HUES64 (cell line): ENCODE measurements at regions not wholly inside any gene's neighbourhood (a gene's known extent, or its start where the extent isn't known, plus 50 kb on each side); places are given as distances from the start of the nearest gene placed in this dataset.
"Not testable (repeated sequence)": the region's sequence is repeated elsewhere in the genome, so short reads cannot be mapped to it uniquely, and the experiment has no call there.

Experiments used
- H3K27ac ChIP-seq: 2 replicates; pipeline ENCODE4 v1.7.0; 2013; ENCODE audit warnings: low read depth, low read length, inconsistent platforms
- H3K27me3 ChIP-seq: 2 replicates; pipeline ENCODE4 v1.6.1; 2013; ENCODE audit warnings: mild to moderate bottlenecking, low read length; ENCODE audit not compliant: insufficient read depth
- H3K36me3 ChIP-seq: 2 replicates; pipeline ENCODE4 v1.6.1; 2013; ENCODE audit warnings: mild to moderate bottlenecking, low read length; ENCODE audit not compliant: insufficient read depth
- H3K4me1 ChIP-seq: 2 replicates; pipeline ENCODE4 v1.6.1; 2013; ENCODE audit warnings: mild to moderate bottlenecking, low read length, moderate library complexity; ENCODE audit not compliant: insufficient read depth
- H3K4me3 ChIP-seq: 2 replicates; pipeline ENCODE4 v1.5.1; 2013; ENCODE audit warnings: mild to moderate bottlenecking, low read length, moderate library complexity
- H3K9ac ChIP-seq: 2 replicates; pipeline ENCODE4 v1.6.1; 2013; ENCODE audit warnings: mild to moderate bottlenecking, low read depth, low read length
- H3K9me3 ChIP-seq: 2 replicates; pipeline ENCODE4 v1.6.1; 2013; ENCODE audit warnings: low read depth, low read length; ENCODE audit not compliant: insufficient read depth
- WGBS: fragments of 150-250, 120-280 bp; methylation state at CpG from one replicate; pipeline ENCODE4 v1.1.7; 2013; ENCODE audit warnings: missing lambda C conversion rate; 5-methylcytosine and 5-hydroxymethylcytosine counted together

DNA sequence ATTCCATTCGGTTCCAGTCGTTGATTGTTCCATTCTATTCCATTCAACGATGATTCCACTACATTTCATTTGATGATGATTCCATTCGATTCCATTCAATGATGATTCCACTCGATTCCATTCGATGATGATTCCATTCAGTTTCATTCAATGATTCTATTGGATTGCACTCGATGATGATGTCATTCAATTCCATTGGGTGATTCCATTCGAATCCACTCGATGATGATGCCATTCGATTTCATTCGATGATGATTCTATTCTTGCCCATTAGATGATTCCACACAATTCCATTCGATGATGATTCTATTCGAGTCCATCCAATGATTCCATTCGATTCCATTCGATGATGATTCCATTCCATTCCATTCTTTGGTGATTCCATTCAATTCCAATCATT, 1283.7 kb downstream of the TP53TG3F start:
- peaks cover 81% of the 10 kb centered on the region for H3K9me3 ChIP-seq
- H3K36me3 ChIP-seq: no peaks in the 10 kb centered on the region
- 92% methylated on average over 15 of the region's 15 CpGs for WGBS
- peak overlapping the region; percentile 19; the same call in 1 of the 2 replicates for H3K4me3 ChIP-seq
- no peak overlapping the region for H3K27ac ChIP-seq
- no peak overlapping the region for H3K9ac ChIP-seq
- no peaks in the 10 kb centered on the region for H3K27me3 ChIP-seq
- H3K4me1 ChIP-seq: no peaks in the 10 kb centered on the region

DNA sequence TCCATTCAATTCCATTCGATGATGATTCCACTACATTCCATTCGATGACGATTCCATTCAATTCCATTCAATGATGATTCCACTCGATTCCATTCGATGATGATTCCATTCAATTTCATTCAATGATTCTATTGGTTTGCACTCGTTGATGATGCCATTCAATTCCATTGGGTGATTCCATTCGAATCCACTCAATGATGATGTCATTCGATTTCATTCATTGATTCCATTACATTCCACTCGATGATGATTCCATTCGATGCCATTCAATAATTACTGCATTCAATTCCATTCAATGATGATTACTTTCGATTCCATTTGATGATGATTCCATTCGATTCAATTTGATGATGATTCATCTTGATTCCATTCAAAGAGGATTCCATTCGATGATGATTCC, 1299.4 kb downstream of the TP53TG3F start:
- H3K4me1 ChIP-seq: no peaks in the 10 kb centered on the region
- 92% methylated on average over 13 of the region's 13 CpGs for WGBS
- H3K27me3 ChIP-seq: no peaks in the 10 kb centered on the region
- H3K4me3 ChIP-seq: no peak overlapping the region
- no peak overlapping the region for H3K9ac ChIP-seq
- H3K9me3 ChIP-seq: peaks cover 100% of the 10 kb centered on the region
- H3K36me3 ChIP-seq: no peaks in the 10 kb centered on the region
- no peak overlapping the region for H3K27ac ChIP-seq

DNA sequence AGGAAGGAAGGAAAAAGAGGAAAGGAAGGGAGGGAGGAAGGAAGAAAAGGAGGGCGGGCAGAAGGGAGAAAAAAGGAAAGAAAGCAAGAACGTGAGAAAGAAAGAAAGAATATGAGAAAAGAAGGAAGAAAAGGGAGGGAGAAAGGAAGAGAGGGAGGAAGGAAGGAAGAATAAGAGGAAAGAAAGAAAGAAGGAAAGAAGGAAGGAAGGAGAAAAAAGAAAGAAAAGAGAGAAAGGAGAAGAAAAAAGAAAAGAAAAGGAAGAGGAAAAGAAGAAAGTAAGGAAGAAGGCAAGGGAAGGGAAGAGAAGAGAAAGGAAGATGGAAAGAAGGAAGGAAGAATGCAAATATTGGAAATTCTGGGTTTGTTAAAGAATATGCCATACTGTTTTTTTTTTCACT, 1332.4 kb downstream of the TP53TG3F start:
- WGBS: 53% methylated on average over 2 of the region's 2 CpGs
- H3K9ac ChIP-seq: not testable (repeated sequence)

DNA sequence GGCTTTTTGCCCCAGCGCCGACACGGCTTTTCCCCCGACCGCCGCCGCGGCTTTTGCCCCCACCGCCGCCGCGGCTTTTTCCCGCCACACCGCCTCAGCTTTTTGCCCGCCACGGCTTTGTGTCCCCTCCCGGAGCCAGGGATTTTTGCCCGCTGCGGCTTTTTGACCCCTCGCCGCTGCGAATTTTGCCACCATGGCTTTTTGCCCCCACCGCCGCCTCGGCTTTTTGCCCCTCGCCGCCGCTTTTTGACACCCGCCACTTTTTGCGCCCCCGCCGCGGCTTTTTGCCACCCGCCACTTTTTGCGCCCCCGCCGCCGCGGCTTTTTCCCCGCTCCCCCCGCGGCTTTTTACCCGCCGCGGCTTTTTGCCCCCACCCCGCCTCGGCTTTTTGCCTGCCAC, 1342.5 kb downstream of the TP53TG3F start:
- no peak overlapping the region for H3K9ac ChIP-seq
- no peaks in the 10 kb centered on the region for H3K36me3 ChIP-seq
- H3K4me1 ChIP-seq: no peaks in the 10 kb centered on the region
- H3K9me3 ChIP-seq: peaks cover 22% of the 10 kb centered on the region
- H3K4me3 ChIP-seq: no peak overlapping the region
- no peaks in the 10 kb centered on the region for H3K27me3 ChIP-seq
- H3K27ac ChIP-seq: no peak overlapping the region
- 96% methylated on average over 47 of the region's 47 CpGs for WGBS

More for the DNA sequence above, 1332.4 kb downstream of the TP53TG3F start:
- H3K27ac ChIP-seq, H3K36me3 ChIP-seq, H3K27me3 ChIP-seq, H3K4me3 ChIP-seq, H3K4me1 ChIP-seq: not testable (repeated sequence)
- H3K9me3 ChIP-seq: peaks cover 37% of the 10 kb centered on the region

DNA sequence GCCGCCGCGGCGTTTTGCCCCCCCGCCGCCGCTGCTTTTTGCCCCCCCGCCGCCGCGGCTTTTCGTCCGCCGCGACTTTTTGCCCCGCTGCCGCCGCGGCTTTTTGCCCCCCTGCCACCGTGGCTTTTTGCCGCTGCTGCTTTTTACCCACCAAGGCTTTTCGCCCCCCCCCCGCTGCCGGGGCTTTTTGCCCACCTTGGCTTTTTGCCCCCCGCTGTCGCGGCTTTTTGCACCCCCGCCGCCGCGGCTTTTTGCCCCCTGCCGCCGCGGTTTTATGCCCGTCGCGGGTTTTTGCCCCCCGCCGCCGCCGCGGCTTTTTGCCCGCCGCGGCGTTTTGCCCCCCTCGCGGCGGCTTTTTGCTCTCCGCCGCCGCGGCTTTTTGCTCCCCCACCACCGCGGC, 1343.0 kb downstream of the TP53TG3F start:
- 96% methylated on average over 55 of the region's 55 CpGs for WGBS
- no peak overlapping the region for H3K4me3 ChIP-seq
- no peaks in the 10 kb centered on the region for H3K36me3 ChIP-seq
- H3K9me3 ChIP-seq: peaks cover 26% of the 10 kb centered on the region
- H3K27ac ChIP-seq: no peak overlapping the region
- no peaks in the 10 kb centered on the region for H3K4me1 ChIP-seq
- no peak overlapping the region for H3K9ac ChIP-seq
- no peaks in the 10 kb centered on the region for H3K27me3 ChIP-seq

DNA sequence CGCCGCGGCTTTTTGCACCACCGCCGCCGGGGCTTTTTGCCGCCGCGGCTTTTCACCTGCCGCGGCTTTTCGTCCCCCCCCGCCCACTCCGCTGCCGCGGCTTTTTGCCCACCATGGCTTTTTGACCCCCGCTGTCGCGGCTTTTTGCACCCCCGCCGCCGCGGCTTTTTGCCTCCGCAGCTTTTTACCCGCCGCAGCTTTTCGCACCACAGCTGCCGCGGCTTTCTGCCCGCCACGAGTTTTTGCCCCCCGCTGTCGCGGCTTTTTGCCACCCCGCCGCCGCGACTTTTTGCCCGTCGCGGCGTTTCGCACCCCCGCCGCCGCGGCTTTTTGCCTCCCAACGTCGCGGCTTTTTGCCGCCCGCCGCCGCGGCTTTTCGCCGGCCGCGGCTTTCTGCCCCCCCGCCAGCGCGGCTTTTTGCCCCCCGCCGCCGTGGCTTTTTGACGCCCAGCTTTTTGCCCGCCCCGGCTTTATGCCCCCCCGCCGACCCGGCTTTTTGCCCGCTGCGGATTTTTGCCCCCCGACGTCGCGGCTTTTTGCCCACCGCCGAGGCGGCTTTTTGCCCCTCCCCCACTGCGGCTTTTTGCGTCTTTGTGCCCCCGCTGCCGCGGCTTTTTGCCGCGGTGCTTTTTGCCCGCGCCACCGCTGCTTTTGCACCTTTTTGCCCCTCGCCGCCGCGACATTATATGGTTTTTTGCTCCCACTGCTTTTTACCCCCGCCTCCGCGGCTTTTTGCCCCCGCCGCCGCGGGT, 1343.6 kb downstream of the TP53TG3F start:
- Histone ChIP-seq H3K9me3 (peaks cover 32% of the 10 kb centered on the region), H3K4me1 (no peaks in the 10 kb centered on the region), H3K9ac (no peak overlapping the region), H3K27me3 (no peaks in the 10 kb centered on the region), H3K4me3 (no peak overlapping the region), H3K27ac (no peak overlapping the region), H3K36me3 (no peaks in the 10 kb centered on the region)
- 97% methylated on average over 101 of the region's 101 CpGs for WGBS

DNA sequence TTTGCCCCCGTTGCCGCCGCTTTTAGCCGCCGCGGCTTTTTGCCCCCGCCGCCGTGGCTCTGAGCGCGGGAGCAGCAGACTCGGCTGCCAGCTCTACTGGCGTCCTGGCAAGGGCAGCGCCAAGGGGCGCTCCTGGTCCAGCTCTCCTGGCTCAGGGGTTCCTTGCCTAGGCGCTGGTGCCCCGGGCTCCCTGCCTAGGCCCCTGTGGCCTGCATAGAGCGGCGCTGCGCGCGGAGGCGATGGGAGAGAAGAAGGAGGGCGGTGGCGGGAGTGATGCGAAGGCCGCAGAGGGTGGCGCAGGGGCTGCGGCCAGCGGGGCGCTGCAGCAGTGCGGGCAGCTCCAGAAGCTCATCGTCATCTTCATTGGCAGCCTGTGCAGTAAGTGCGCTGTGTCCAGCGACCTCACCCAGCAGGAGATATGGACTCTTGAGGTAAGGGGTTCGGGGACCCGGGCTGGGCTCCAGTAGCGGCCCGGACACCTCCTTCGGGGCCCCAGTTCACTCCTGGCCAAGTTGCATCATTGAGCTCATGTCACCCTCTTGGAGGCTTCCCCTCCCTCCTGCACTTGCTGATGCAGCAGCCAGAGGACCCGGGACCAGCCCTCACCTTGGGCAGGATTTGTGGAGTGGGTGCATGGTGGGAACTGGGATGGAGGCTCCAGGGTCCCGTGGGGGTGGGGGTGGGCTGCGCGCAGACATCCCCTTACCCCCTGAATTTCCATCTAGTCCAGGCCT, 1344.4 kb downstream of the TP53TG3F start:
- H3K36me3 ChIP-seq: no peaks in the 10 kb centered on the region
- no peaks in the 10 kb centered on the region for H3K4me1 ChIP-seq
- peaks cover 35% of the 10 kb centered on the region for H3K9me3 ChIP-seq
- no peak overlapping the region for H3K4me3 ChIP-seq
- no peaks in the 10 kb centered on the region for H3K27me3 ChIP-seq
- no peak overlapping the region for H3K27ac ChIP-seq
- whole genome bisulfite sequencing: 97% methylated on average over 41 of the region's 44 CpGs
- H3K9ac ChIP-seq: no peak overlapping the region

DNA sequence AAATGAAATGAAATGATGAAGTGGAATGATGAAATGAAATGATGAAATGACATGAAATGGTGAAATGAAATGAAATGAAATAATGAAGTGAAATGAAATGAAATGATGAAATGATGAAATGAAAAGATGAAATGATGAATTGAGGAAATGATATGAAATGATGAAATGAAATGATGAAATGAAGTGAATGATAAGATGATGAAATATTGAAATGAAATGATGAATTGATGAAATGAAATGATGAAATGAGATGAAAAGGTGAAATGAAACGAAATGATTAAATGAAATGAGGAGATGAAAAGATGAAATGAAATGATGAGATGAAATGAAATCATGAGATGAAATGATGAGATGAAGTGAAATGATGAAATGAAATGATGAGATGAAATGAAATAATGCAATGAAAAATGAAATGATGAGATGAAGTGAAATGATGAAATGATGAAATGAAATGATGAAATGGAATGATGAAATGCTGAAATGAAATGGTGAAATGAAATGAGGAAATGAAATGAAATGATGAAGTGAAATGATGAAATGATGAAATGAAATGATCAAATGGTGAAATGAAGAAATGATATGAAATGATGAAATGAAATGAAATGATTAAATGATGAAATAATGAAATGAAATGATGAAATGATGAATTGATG, 1347.7 kb downstream of the TP53TG3F start:
- H3K4me3 ChIP-seq, H3K36me3 ChIP-seq, H3K27me3 ChIP-seq, H3K9ac ChIP-seq, H3K27ac ChIP-seq, H3K4me1 ChIP-seq: not testable (repeated sequence)
- peaks cover 41% of the 10 kb centered on the region for H3K9me3 ChIP-seq
- 36% methylated on average over 1 of the region's 1 CpG for WGBS

DNA sequence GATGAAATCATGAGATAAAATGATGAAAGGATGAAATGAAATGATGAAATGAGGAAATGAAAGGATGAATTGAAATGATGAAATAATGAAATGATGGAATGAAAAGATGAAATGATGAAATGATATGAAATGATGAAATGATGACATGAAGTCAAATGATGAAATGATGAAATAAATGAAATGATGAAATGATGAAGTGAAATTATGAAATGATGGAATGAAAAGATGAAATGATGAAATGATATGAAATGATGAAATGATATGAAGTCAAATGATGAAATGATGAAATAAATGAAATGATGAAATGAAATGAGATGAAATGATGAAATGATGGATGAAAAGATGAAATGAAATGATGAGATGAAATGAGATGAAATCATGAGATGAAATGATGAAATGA, 1348.4 kb downstream of the TP53TG3F start:
- peaks cover 41% of the 10 kb centered on the region for H3K9me3 ChIP-seq
- not testable (repeated sequence) for H3K27ac ChIP-seq, H3K36me3 ChIP-seq, H3K27me3 ChIP-seq, H3K4me1 ChIP-seq, H3K9ac ChIP-seq, H3K4me3 ChIP-seq

DNA sequence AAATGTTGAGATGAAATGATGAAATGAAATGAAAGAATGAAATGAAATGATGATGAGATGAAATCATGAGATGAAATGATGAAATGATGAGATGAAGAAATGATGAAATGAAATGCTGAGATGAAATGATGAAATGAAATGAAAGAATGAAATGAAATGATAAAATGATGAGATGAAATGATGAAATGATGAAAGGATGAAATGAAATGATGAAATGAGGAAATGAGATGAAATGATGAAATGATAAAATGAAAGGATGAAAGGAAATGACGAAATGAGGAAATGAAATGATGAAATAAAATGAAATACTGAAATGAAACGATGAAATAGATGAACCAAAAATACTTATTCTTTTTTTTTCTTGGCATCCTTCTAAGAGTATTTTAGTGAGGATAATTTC, 1349.1 kb downstream of the TP53TG3F start:
- H3K27ac ChIP-seq, H3K36me3 ChIP-seq, H3K4me3 ChIP-seq, H3K4me1 ChIP-seq, H3K27me3 ChIP-seq, H3K9ac ChIP-seq: not testable (repeated sequence)
- H3K9me3 ChIP-seq: peaks cover 41% of the 10 kb centered on the region
- WGBS: 66% methylated on average over 2 of the region's 2 CpGs
